Astrocyte (in vitro differentiated cells and primary cell): ENCODE measurements at regions not wholly inside any gene's neighbourhood (a gene's known extent, or its start where the extent isn't known, plus 50 kb on each side); places are given as distances from the start of the nearest gene placed in this dataset.

Source experiments
- EZH2 ChIP-seq: IDR thresholded peaks from 2 replicates; pipeline ENCODE4 v1.6.1; 2012; ENCODE audit warnings: mild to moderate bottlenecking, low read length, inconsistent platforms; ENCODE audit not compliant: insufficient read depth
- TF ChIP-seq, protein P1 (sequence below): IDR thresholded peaks from 2 replicates; pipeline ENCODE4 v1.5.1; 2011; ENCODE audit warnings: low read depth, mild to moderate bottlenecking, inconsistent platforms, low read length, moderate library complexity; ENCODE audit not compliant: insufficient read depth

DNA sequence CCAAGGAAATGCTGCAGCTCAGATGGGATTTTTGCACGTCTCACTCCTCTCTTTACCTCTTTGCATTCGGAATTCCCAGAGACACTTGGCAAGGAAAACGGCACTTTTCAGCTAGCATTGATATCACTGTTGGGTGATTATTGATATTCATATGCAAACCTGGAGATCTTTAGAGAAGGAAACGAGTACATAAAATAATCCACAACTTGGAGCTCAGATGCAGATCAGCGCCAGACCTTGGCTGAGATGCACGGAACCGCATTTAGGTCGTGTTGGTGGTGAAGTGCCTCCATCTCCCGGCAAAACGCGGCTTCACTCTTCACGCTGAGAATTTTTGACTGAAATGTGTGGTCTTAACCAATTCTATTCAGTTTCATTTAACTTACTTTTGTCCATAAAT lies 77.2 kb upstream of the ARHGEF7 start:
- TF ChIP-seq, protein P1, sequence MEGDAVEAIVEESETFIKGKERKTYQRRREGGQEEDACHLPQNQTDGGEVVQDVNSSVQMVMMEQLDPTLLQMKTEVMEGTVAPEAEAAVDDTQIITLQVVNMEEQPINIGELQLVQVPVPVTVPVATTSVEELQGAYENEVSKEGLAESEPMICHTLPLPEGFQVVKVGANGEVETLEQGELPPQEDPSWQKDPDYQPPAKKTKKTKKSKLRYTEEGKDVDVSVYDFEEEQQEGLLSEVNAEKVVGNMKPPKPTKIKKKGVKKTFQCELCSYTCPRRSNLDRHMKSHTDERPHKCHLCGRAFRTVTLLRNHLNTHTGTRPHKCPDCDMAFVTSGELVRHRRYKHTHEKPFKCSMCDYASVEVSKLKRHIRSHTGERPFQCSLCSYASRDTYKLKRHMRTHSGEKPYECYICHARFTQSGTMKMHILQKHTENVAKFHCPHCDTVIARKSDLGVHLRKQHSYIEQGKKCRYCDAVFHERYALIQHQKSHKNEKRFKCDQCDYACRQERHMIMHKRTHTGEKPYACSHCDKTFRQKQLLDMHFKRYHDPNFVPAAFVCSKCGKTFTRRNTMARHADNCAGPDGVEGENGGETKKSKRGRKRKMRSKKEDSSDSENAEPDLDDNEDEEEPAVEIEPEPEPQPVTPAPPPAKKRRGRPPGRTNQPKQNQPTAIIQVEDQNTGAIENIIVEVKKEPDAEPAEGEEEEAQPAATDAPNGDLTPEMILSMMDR = no peak
- TF ChIP-seq EZH2 = no peak
